ENCODE measurements at regions not wholly inside any gene's neighbourhood (a gene's known extent, or its start where the extent isn't known, plus 50 kb on each side); places are given as distances from the start of the nearest gene placed in this dataset.

DNA sequence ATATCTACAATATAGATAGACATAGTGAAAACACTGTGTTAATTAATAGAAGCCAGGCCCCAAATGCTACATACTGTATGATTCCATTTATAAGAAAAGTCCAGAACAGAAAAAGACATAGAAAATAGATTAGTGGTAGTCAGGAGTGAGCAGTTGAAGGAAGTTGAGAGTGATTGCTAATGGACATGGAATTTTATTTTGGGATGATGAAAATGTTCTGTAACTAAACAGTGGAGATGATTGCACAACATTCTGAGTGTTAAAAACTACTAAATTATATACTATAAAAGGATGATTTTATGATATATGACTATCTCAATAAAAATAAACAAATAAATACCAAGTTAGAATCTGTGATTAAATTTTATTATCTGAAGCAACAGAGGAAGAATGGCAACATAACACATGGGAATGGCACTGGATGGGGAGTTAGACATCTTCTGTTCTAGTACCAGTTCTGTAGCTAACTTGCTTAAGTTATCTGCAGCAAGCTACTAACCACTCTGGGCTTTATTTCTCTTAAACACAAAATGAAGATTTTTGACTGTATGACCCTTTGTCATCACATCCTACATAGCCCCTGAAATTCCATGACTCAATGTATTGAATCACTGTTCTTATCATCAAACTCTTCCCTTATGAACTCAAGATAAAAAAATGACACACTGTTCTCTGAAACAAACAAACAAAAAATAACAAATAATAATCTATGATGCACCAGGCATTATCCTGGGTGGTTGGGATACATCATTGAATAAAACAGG is 612.7 kb downstream of the TBL1XR1 start (continued):
- no peak for TF ChIP-seq ZNF263 (CRISPR knock-in tag; IDR thresholded peaks at IDR 0.05; ENCODE audit: low read depth)
- TF ChIP-seq ETV6 (CRISPR knock-in tag; IDR thresholded peaks at IDR 0.05) = no peak
- TF ChIP-seq, protein P1, sequence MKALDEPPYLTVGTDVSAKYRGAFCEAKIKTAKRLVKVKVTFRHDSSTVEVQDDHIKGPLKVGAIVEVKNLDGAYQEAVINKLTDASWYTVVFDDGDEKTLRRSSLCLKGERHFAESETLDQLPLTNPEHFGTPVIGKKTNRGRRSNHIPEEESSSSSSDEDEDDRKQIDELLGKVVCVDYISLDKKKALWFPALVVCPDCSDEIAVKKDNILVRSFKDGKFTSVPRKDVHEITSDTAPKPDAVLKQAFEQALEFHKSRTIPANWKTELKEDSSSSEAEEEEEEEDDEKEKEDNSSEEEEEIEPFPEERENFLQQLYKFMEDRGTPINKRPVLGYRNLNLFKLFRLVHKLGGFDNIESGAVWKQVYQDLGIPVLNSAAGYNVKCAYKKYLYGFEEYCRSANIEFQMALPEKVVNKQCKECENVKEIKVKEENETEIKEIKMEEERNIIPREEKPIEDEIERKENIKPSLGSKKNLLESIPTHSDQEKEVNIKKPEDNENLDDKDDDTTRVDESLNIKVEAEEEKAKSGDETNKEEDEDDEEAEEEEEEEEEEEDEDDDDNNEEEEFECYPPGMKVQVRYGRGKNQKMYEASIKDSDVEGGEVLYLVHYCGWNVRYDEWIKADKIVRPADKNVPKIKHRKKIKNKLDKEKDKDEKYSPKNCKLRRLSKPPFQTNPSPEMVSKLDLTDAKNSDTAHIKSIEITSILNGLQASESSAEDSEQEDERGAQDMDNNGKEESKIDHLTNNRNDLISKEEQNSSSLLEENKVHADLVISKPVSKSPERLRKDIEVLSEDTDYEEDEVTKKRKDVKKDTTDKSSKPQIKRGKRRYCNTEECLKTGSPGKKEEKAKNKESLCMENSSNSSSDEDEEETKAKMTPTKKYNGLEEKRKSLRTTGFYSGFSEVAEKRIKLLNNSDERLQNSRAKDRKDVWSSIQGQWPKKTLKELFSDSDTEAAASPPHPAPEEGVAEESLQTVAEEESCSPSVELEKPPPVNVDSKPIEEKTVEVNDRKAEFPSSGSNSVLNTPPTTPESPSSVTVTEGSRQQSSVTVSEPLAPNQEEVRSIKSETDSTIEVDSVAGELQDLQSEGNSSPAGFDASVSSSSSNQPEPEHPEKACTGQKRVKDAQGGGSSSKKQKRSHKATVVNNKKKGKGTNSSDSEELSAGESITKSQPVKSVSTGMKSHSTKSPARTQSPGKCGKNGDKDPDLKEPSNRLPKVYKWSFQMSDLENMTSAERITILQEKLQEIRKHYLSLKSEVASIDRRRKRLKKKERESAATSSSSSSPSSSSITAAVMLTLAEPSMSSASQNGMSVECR (CRISPR knock-in tag; IDR thresholded peaks at IDR 0.05; ENCODE audit: borderline replicate concordance) = no peak

- TF ChIP-seq, protein P2, sequence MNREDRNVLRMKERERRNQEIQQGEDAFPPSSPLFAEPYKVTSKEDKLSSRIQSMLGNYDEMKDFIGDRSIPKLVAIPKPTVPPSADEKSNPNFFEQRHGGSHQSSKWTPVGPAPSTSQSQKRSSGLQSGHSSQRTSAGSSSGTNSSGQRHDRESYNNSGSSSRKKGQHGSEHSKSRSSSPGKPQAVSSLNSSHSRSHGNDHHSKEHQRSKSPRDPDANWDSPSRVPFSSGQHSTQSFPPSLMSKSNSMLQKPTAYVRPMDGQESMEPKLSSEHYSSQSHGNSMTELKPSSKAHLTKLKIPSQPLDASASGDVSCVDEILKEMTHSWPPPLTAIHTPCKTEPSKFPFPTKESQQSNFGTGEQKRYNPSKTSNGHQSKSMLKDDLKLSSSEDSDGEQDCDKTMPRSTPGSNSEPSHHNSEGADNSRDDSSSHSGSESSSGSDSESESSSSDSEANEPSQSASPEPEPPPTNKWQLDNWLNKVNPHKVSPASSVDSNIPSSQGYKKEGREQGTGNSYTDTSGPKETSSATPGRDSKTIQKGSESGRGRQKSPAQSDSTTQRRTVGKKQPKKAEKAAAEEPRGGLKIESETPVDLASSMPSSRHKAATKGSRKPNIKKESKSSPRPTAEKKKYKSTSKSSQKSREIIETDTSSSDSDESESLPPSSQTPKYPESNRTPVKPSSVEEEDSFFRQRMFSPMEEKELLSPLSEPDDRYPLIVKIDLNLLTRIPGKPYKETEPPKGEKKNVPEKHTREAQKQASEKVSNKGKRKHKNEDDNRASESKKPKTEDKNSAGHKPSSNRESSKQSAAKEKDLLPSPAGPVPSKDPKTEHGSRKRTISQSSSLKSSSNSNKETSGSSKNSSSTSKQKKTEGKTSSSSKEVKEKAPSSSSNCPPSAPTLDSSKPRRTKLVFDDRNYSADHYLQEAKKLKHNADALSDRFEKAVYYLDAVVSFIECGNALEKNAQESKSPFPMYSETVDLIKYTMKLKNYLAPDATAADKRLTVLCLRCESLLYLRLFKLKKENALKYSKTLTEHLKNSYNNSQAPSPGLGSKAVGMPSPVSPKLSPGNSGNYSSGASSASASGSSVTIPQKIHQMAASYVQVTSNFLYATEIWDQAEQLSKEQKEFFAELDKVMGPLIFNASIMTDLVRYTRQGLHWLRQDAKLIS (CRISPR knock-in tag; IDR thresholded peaks at IDR 0.05; ENCODE audit: borderline replicate concordance) = no peak
- TF ChIP-seq IRF1 (CRISPR knock-in tag; IDR thresholded peaks at IDR 0.05) (no peak), NFE2L1 (CRISPR knock-in tag; IDR thresholded peaks at IDR 0.05) (no peak), ZNF121 (CRISPR knock-in tag; IDR thresholded peaks at IDR 0.05) (no peak), ATF1 (CRISPR knock-in tag; IDR thresholded peaks at IDR 0.05) (no peak), SP1 (CRISPR knock-in tag; conservative IDR thresholded peaks at IDR 0.05) (no peak), ZNF263 (CRISPR knock-in tag; IDR thresholded peaks at IDR 0.05; ENCODE audit: low read depth) (no peak), PREB (CRISPR knock-in tag; IDR thresholded peaks at IDR 0.05; ENCODE audit: borderline replicate concordance) (no peak), GRHL2 (CRISPR knock-in tag; IDR thresholded peaks at IDR 0.05; ENCODE audit: insufficient replicate concordance, severe bottlenecking) (no peak), NFATC4 (CRISPR knock-in tag; IDR thresholded peaks at IDR 0.05) (no peak), FOXJ3 (CRISPR knock-in tag; IDR thresholded peaks at IDR 0.05; ENCODE audit: borderline replicate concordance) (no peak), IRF2 (CRISPR knock-in tag; IDR thresholded peaks at IDR 0.05; ENCODE audit: borderline replicate concordance, low read depth) (no peak), RELA (CRISPR knock-in tag; IDR thresholded peaks at IDR 0.05; ENCODE audit: borderline replicate concordance) (no peak), CREB1 (CRISPR knock-in tag; IDR thresholded peaks at IDR 0.05) (no peak)
- TF ChIP-seq, protein P3, sequence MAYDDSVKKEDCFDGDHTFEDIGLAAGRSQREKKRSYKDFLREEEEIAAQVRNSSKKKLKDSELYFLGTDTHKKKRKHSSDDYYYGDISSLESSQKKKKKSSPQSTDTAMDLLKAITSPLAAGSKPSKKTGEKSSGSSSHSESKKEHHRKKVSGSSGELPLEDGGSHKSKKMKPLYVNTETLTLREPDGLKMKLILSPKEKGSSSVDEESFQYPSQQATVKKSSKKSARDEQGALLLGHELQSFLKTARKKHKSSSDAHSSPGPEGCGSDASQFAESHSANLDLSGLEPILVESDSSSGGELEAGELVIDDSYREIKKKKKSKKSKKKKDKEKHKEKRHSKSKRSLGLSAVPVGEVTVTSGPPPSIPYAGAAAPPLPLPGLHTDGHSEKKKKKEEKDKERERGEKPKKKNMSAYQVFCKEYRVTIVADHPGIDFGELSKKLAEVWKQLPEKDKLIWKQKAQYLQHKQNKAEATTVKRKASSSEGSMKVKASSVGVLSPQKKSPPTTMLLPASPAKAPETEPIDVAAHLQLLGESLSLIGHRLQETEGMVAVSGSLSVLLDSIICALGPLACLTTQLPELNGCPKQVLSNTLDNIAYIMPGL (CRISPR knock-in tag; IDR thresholded peaks at IDR 0.05) = no peak
- TF ChIP-seq, protein P4, sequence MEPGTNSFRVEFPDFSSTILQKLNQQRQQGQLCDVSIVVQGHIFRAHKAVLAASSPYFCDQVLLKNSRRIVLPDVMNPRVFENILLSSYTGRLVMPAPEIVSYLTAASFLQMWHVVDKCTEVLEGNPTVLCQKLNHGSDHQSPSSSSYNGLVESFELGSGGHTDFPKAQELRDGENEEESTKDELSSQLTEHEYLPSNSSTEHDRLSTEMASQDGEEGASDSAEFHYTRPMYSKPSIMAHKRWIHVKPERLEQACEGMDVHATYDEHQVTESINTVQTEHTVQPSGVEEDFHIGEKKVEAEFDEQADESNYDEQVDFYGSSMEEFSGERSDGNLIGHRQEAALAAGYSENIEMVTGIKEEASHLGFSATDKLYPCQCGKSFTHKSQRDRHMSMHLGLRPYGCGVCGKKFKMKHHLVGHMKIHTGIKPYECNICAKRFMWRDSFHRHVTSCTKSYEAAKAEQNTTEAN (CRISPR knock-in tag; IDR thresholded peaks at IDR 0.05) = no peak
- H3K36me3 Mint-ChIP-seq = peaks cover 3% of the 10 kb centered on the region; the same call in 1 of the 2 replicates
- no peaks in the 10 kb centered on the region for H3K4me1 Mint-ChIP-seq
- peaks cover 14% of the 10 kb centered on the region for H3K9me3 Mint-ChIP-seq
- no peak overlapping the region for H3K4me3 Mint-ChIP-seq
- no peaks in the 10 kb centered on the region for H3K27me3 Mint-ChIP-seq (ENCODE audit: low read depth)
- CTCF ChIA-PET = no interaction called here
- DNase-seq (ENCODE audit: low spot score) (no peak), ATAC-seq (no peak)
- POLR2A ChIA-PET = no interaction called here
- no peak overlapping the region for H3K27ac Mint-ChIP-seq
These were observed 613.3 kb downstream of the TBL1XR1 start for GRCh38 chr3:176583956-176584355.

Measured in WTC11 (cell line).